PFSK-1 (cell line): ENCODE measurements at regions not wholly inside any gene's neighbourhood (a gene's known extent, or its start where the extent isn't known, plus 50 kb on each side); places are given as distances from the start of the nearest gene placed in this dataset.

ENCODE experiments used
- FOXP2 ChIP-seq: optimal IDR thresholded peaks from 2 replicates; pipeline ENCODE3; 2011; ENCODE audit warnings: borderline replicate concordance, control low read depth, inconsistent platforms; ENCODE audit not compliant: insufficient read depth; ENCODE audit errors: extremely low read length, extremely low read depth
- POLR2AphosphoS5 ChIP-seq: IDR thresholded peaks from 2 replicates; pipeline ENCODE4 v1.6.1; 2012; ENCODE audit warnings: low read depth, mild to moderate bottlenecking, control low read depth, low read length, moderate library complexity
- REST ChIP-seq, 2 experiments: IDR thresholded peaks; 2 replicates each; pipeline versions ENCODE4 v1.6.1 to v1.8.0; 2011 to 2012; ENCODE audit warnings: low read depth in 2 of 2, low read length in 2 of 2, control low read depth in 1 of 2, inconsistent platforms in 1 of 2, mild to moderate bottlenecking in 1 of 2, moderate library complexity in 1 of 2; ENCODE audit not compliant: insufficient read depth in 1 of 2
- SIN3A ChIP-seq: IDR thresholded peaks from 2 replicates; pipeline ENCODE4 v1.6.1; 2012; ENCODE audit warnings: mild to moderate bottlenecking, low read length, moderate library complexity, borderline replicate concordance; ENCODE audit not compliant: insufficient read depth
- TAF1 ChIP-seq: IDR thresholded peaks from 2 replicates; pipeline ENCODE4 v1.6.1; 2012; ENCODE audit warnings: low read length, control low read depth, borderline replicate concordance; ENCODE audit not compliant: insufficient read depth

- TF ChIP-seq SIN3A (no peak), REST (IDR thresholded peaks at IDR 0.05; ENCODE audit: insufficient read depth in 1 of 2, low read depth in 2 of 2, low read length in 2 of 2) (no peak), FOXP2 (no peak), POLR2AphosphoS5 (no peak), TAF1 (no peak)
Measured at GRCh38 chr1:220955116-220955515, 75.9 kb downstream of the HLX start.

- TF ChIP-seq REST (IDR thresholded peaks at IDR 0.05; ENCODE audit: insufficient read depth in 1 of 2, low read depth in 2 of 2, low read length in 2 of 2): no peak
- no peak for TF ChIP-seq FOXP2
- no peak for TF ChIP-seq POLR2AphosphoS5
- TF ChIP-seq SIN3A: no peak
- no peak for TF ChIP-seq TAF1
Measured at GRCh38 chr1:220956501-220957232, 77.4 kb downstream of the HLX start.

DNA sequence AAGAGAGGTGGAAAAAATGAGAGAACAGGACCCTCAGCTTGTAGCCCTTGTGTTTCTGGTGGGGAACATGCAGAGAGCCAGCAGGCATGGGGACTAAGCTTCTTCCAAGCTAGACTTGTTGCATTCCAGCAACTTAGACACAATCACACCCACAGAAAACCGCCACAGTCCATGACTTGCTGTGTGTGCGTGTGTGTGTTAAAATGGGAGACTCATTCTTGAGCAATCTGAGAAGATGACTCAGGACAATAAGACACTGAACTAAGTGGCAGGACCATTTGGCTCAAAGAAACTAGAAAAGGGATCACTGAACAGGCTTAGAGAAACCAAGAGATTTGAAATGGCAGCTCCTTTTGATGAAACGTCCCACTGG lies 78.0 kb downstream of the HLX start:
- no peak for TF ChIP-seq REST (IDR thresholded peaks at IDR 0.05; ENCODE audit: insufficient read depth in 1 of 2, low read depth in 2 of 2, low read length in 2 of 2)
- TF ChIP-seq FOXP2: no peak
- TF ChIP-seq POLR2AphosphoS5: no peak
- TF ChIP-seq SIN3A: no peak
- TF ChIP-seq TAF1: no peak

DNA sequence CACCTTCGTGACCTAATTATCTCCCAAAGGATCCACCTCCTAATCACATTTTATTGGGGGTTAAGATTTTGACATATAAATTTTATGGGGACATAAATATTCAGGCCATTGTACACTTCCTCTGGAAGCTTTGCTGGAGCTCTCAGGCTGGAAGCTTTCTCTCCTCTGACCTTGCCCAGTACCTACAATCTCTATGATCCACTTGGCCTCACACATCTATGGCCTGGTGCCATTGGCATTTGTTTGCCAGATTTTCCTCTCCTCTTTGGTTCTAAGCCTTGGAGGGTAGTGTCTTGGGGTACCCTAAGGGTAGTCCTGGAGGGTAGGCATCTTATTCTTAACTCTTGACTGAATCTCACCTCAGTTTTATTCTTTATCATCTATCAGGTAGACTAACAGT lies 79.0 kb downstream of the HLX start:
- TF ChIP-seq TAF1 (no peak), SIN3A (no peak), REST (IDR thresholded peaks at IDR 0.05; ENCODE audit: insufficient read depth in 1 of 2, low read depth in 2 of 2, low read length in 2 of 2) (no peak)

DNA sequence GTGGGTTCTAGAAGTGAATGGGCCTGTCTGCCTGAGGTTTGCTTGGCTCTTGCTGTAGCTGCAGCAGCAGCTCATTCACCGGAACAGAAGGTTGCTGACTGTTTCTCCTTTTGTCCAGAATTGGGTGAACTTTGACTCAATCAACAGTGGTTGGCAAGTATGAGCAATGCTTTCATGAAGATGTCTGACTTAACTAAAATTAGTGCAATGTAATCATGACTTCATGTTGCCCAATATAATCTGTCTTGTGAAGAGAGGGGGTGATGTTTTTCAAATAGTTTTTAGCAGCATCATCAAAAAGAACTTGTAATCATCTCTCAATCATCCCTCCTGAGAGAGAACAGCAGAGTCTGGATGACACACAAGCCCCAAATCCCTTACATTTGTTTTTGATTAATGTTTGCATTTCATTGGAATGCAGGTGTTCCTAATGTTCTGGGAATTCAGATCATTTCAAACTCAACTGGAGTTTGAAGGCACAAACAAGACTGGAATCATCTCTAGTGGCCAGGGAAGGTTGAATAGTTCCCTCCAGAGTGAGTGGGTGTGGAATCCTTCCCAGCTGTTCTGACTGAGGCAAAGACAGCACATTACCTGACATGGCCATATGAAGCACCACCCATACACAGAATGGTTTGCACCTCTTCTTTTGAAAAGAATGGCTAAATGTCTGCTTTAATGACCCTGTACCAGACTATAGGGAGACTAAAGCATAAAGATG lies 82.9 kb downstream of the HLX start:
- TF ChIP-seq REST (IDR thresholded peaks at IDR 0.05; ENCODE audit: insufficient read depth in 1 of 2, low read depth in 2 of 2, low read length in 2 of 2): no peak
- no peak for TF ChIP-seq FOXP2
- TF ChIP-seq TAF1: no peak
- TF ChIP-seq SIN3A: no peak
- no peak for TF ChIP-seq POLR2AphosphoS5
